ENCODE measurements at regions not wholly inside any gene's neighbourhood (a gene's known extent, or its start where the extent isn't known, plus 50 kb on each side); places are given as distances from the start of the nearest gene placed in this dataset.

- no peak for TF ChIP-seq CTCF (IDR thresholded peaks at IDR 0.05)
- no peak for TF ChIP-seq POLR2A (IDR thresholded peaks at IDR 0.05)
These were observed 386.8 kb downstream of the SAMD5 start for GRCh38 chr6:147895272-147895671.

Measured in body of pancreas (tissue), 4 donors.